Liver (tissue), 8 donors: ENCODE measurements at regions not wholly inside any gene's neighbourhood (a gene's known extent, or its start where the extent isn't known, plus 50 kb on each side); places are given as distances from the start of the nearest gene placed in this dataset.

Experiments used
- DNase-seq: peaks from one replicate; pipeline ENCODE4 v3.0.0-alpha.2; 2017; ENCODE audit warnings: low spot score
- H3K27ac ChIP-seq, 2 donors: one replicate each; pipeline ENCODE4 v1.7.0; 2013; ENCODE audit warnings: inconsistent platforms in 2 of 2, low read length in 2 of 2, control low read depth in 1 of 2, low read depth in 1 of 2, mild to moderate bottlenecking in 1 of 2
- H3K27me3 ChIP-seq, 4 donors: one replicate each; pipeline versions ENCODE4 v1.6.1 to v1.7.0; 2013; ENCODE audit warnings: low read length in 3 of 4, inconsistent platforms in 1 of 4, mild to moderate bottlenecking in 1 of 4, moderate library complexity in 1 of 4; ENCODE audit not compliant: control insufficient read depth in 4 of 4, insufficient read depth in 4 of 4
- H3K36me3 ChIP-seq, 4 donors: one replicate each; pipeline versions ENCODE4 v1.6.1 to v1.7.0; 2013; ENCODE audit warnings: low read length in 3 of 4, mild to moderate bottlenecking in 3 of 4, low read depth in 1 of 4, moderate library complexity in 1 of 4; ENCODE audit not compliant: control insufficient read depth in 4 of 4, insufficient read depth in 3 of 4
- H3K4me1 ChIP-seq, 4 donors: one replicate each; pipeline versions ENCODE4 v1.6.1 to v1.7.0; 2013; ENCODE audit warnings: low read length in 3 of 4, mild to moderate bottlenecking in 3 of 4, moderate library complexity in 1 of 4; ENCODE audit not compliant: control insufficient read depth in 4 of 4, insufficient read depth in 4 of 4
- H3K4me3 ChIP-seq, 3 donors: one replicate each; pipeline versions ENCODE4 v1.6.1 to v1.7.0; 2013; ENCODE audit warnings: low read length in 3 of 3, control low read depth in 1 of 3, low read depth in 1 of 3, mild to moderate bottlenecking in 1 of 3
- H3K9ac ChIP-seq, 2 donors: one replicate each; pipeline ENCODE4 v1.7.0; 2013; ENCODE audit warnings: low read length in 2 of 2, mild to moderate bottlenecking in 2 of 2, moderate library complexity in 2 of 2, control low read depth in 1 of 2, low read depth in 1 of 2
- H3K9me3 ChIP-seq, 4 donors: one replicate each; pipeline versions ENCODE4 v1.6.1 to v1.7.0; 2013; ENCODE audit warnings: low read length in 3 of 4; ENCODE audit not compliant: control insufficient read depth in 4 of 4
- ATF3 ChIP-seq: IDR thresholded peaks from 2 replicates; pipeline ENCODE4 v1.6.1; 2016; ENCODE audit warnings: antibody characterized with exemption
- CTCF ChIP-seq: fragments of 150-350 bp; IDR thresholded peaks from 2 replicates; pipeline ENCODE4 v1.5.1; 2017; ENCODE audit warnings: improper control_type of control experiment, low read depth, low read length; ENCODE audit not compliant: missing input control
- EGR1 ChIP-seq, 2 donors: IDR thresholded peaks; 2 replicates each; pipeline ENCODE4 v1.6.1; 2016 to 2018; ENCODE audit warnings: antibody characterized with exemption in 2 of 2, low read depth in 2 of 2
- FOXA1 ChIP-seq: IDR thresholded peaks from 2 replicates; pipeline ENCODE4 v1.6.1; 2016; ENCODE audit warnings: antibody characterized with exemption
- FOXA2 ChIP-seq: IDR thresholded peaks from 2 replicates; pipeline ENCODE4 v1.6.1; 2016; ENCODE audit warnings: antibody characterized with exemption
- GABPA ChIP-seq, 2 donors: IDR thresholded peaks in 1 of 2; conservative IDR thresholded peaks in 1 of 2; 2 replicates each; pipeline ENCODE4 v1.6.1; 2016; ENCODE audit warnings: antibody characterized with exemption in 2 of 2, mild to moderate bottlenecking in 1 of 2, moderate library complexity in 1 of 2
- HNF4A ChIP-seq, 2 donors: conservative IDR thresholded peaks; 2 replicates each; pipeline ENCODE4 v1.6.1; 2016; ENCODE audit warnings: antibody characterized with exemption in 2 of 2, mild to moderate bottlenecking in 2 of 2
- HNF4G ChIP-seq: IDR thresholded peaks from 2 replicates; pipeline ENCODE4 v1.6.1; 2016; ENCODE audit warnings: antibody characterized with exemption
- JUND ChIP-seq, 2 donors: IDR thresholded peaks; 2 replicates each; pipeline ENCODE4 v1.6.1; 2016; ENCODE audit warnings: antibody characterized with exemption in 2 of 2
- MAX ChIP-seq: IDR thresholded peaks from 2 replicates; pipeline ENCODE4 v1.6.1; 2016; ENCODE audit warnings: antibody characterized with exemption
- NR2F2 ChIP-seq: IDR thresholded peaks from 2 replicates; pipeline ENCODE4 v1.6.1; 2016; ENCODE audit warnings: antibody characterized with exemption
- RAD21 ChIP-seq, 2 donors: IDR thresholded peaks; 2 replicates each; pipeline ENCODE4 v1.6.1; 2016; ENCODE audit warnings: antibody characterized with exemption in 2 of 2, mild to moderate bottlenecking in 2 of 2
- REST ChIP-seq: IDR thresholded peaks from 2 replicates; pipeline ENCODE4 v1.6.1; 2016; ENCODE audit warnings: antibody characterized with exemption, mild to moderate bottlenecking
- RXRA ChIP-seq, 2 donors: IDR thresholded peaks; 2 replicates each; pipeline ENCODE4 v1.6.1; 2017 to 2018; ENCODE audit warnings: antibody characterized with exemption in 2 of 2, mild to moderate bottlenecking in 1 of 2
- SP1 ChIP-seq: IDR thresholded peaks from 2 replicates; pipeline ENCODE4 v1.6.1; 2018; ENCODE audit warnings: antibody characterized with exemption, mild to moderate bottlenecking
- TAF1 ChIP-seq: conservative IDR thresholded peaks from 2 replicates; pipeline ENCODE4 v1.6.1; 2016; ENCODE audit warnings: antibody characterized with exemption, mild to moderate bottlenecking
- ZBTB33 ChIP-seq: IDR thresholded peaks from 2 replicates; pipeline ENCODE4 v1.6.1; 2016; ENCODE audit warnings: antibody characterized with exemption
- WGBS: extraction: QIAGEN DNeasy Blood & Tissue Kit; methylation state at CpG from one replicate; pipeline ENCODE4 v1.1.7; 2013; 5-methylcytosine and 5-hydroxymethylcytosine counted together
- donor health status: healthy.
- donor health status: healthy.
- donor health status: healthy.
- donor health status: healthy.
- donor health status: healthy.

- Histone ChIP-seq H3K4me3 (no peak overlapping the region), H3K36me3 (no peaks in the 10 kb centered on the region), H3K9ac (no peak overlapping the region), H3K27ac (no peak overlapping the region), H3K27me3 (no peaks in the 10 kb centered on the region), H3K4me1 (peaks cover 4 to 28% (median 18%) of the 10 kb centered on the region in 4 donors), H3K9me3 (no peaks in the 10 kb centered on the region)
- TF ChIP-seq CTCF (no peak), FOXA1 (no peak), TAF1 (no peak), EGR1 (IDR thresholded peaks at IDR 0.05; ENCODE audit: low read depth in 2 of 2) (no peak), NR2F2 (no peak), ZBTB33 (no peak), RAD21 (IDR thresholded peaks at IDR 0.05) (no peak), SP1 (no peak), FOXA2 (no peak), HNF4G (no peak), ATF3 (no peak), RXRA (IDR thresholded peaks at IDR 0.05) (no peak), GABPA (IDR thresholded peaks at IDR 0.05 in 1 of 2, conservative IDR thresholded peaks at IDR 0.05 in 1 of 2) (no peak), MAX (no peak), REST (no peak), JUND (IDR thresholded peaks at IDR 0.05) (no peak), HNF4A (conservative IDR thresholded peaks at IDR 0.05) (no peak)
- no peak for DNase-seq
- 86% methylated on average over 3 of the region's 3 CpGs for WGBS
These were observed 151.8 kb downstream of the TENT5C start for GRCh38 chr1:117757668-117758067.
